HEK293 (cell line): ENCODE measurements at regions not wholly inside any gene's neighbourhood (a gene's known extent, or its start where the extent isn't known, plus 50 kb on each side); places are given as distances from the start of the nearest gene placed in this dataset.

Experiments used
- CTCF ChIA-PET: fragments of 350-600 bp; formaldehyde crosslinking; extraction: SDS; loops from one replicate; lab custom pipeline; 2021; ENCODE audit warnings: antibody characterized with exemption; lab: Yijun Ruan, JAX
- POLR2A ChIA-PET: fragments of 300-600 bp; formaldehyde crosslinking; extraction: SDS; loops from one replicate; lab custom pipeline; 2020; ENCODE audit warnings: antibody characterized with exemption, inconsistent platforms; lab: Yijun Ruan, JAX
- H3K27ac ChIP-seq: fragments of 200-500 bp; sonication (Bioruptor generic); 2 replicates; pipeline ENCODE4 v1.5.1; 2014; ENCODE audit warnings: low read depth, low read length, control low read depth, inconsistent platforms; ENCODE audit errors: extremely low read depth
- H3K36me3 ChIP-seq, 2 experiments: fragments of 200-500 bp in 1 of 2; sonication (Bioruptor generic) in 1 of 2; 1 replicate in 1 of 2; 2 replicates in 1 of 2; pipeline ENCODE4 v1.5.1; 2014 to 2017; ENCODE audit warnings: inconsistent platforms in 2 of 2, low read length in 2 of 2; ENCODE audit not compliant: control insufficient read depth in 2 of 2, insufficient read depth in 1 of 2
- H3K4me1 ChIP-seq: fragments of 200-500 bp; sonication (Bioruptor generic); 2 replicates; pipeline ENCODE4 v1.5.1; 2014; ENCODE audit warnings: mild to moderate bottlenecking, low read length, inconsistent platforms; ENCODE audit not compliant: control insufficient read depth, insufficient read depth
- H3K4me3 ChIP-seq: 2 replicates; pipeline ENCODE4 v1.5.1; 2011; ENCODE audit warnings: low read depth, mild to moderate bottlenecking, control low read depth, low read length, moderate library complexity
- H3K9me3 ChIP-seq: fragments of 200-500 bp; sonication (Bioruptor generic); 2 replicates; pipeline ENCODE4 v1.5.1; 2014; ENCODE audit warnings: low read depth, low read length, inconsistent platforms; ENCODE audit not compliant: control insufficient read depth, insufficient read depth
- ATF2 ChIP-seq: fragments of 450-650 bp; formaldehyde crosslinking; IDR thresholded peaks from 2 replicates; pipeline ENCODE4 v1.5.1; 2016; ENCODE audit warnings: missing biosample characterization, missing genetic modification characterization, low read depth
- KLF1 ChIP-seq: fragments of 450-650 bp; formaldehyde crosslinking; IDR thresholded peaks from 2 replicates; pipeline ENCODE4 v1.5.1; 2016; ENCODE audit warnings: missing biosample characterization, missing genetic modification characterization
- OVOL3 ChIP-seq: fragments of 450-650 bp; formaldehyde crosslinking; IDR thresholded peaks from 2 replicates; pipeline ENCODE4 v1.5.1; 2016; ENCODE audit warnings: missing biosample characterization, missing genetic modification characterization
- SCRT2 ChIP-seq: fragments of 450-650 bp; formaldehyde crosslinking; IDR thresholded peaks from 2 replicates; pipeline ENCODE4 v1.5.1; 2016; ENCODE audit warnings: missing biosample characterization, missing genetic modification characterization
- ZBTB10 ChIP-seq: fragments of 450-650 bp; formaldehyde crosslinking; IDR thresholded peaks from 2 replicates; pipeline ENCODE4 v1.5.1; 2016; ENCODE audit warnings: missing biosample characterization, missing genetic modification characterization
- ZBTB21 ChIP-seq: fragments of 450-650 bp; formaldehyde crosslinking; IDR thresholded peaks from 2 replicates; pipeline ENCODE4 v1.5.1; 2017; ENCODE audit warnings: missing biosample characterization, missing genetic modification characterization
- ZBTB6 ChIP-seq: fragments of 450-650 bp; formaldehyde crosslinking; IDR thresholded peaks from 2 replicates; pipeline ENCODE4 v1.5.1; 2017; ENCODE audit warnings: missing biosample characterization, missing genetic modification characterization
- ZBTB8A ChIP-seq: fragments of 450-650 bp; formaldehyde crosslinking; IDR thresholded peaks from 2 replicates; pipeline ENCODE4 v1.5.1; 2016; ENCODE audit warnings: missing biosample characterization, missing genetic modification characterization
- ZIC2 ChIP-seq: fragments of 450-650 bp; formaldehyde crosslinking; IDR thresholded peaks from 2 replicates; pipeline ENCODE4 v1.5.1; 2016; ENCODE audit warnings: missing biosample characterization, missing genetic modification characterization
- ZNF2 ChIP-seq: fragments of 450-650 bp; formaldehyde crosslinking; IDR thresholded peaks from 2 replicates; pipeline ENCODE4 v1.5.1; 2016; ENCODE audit warnings: missing biosample characterization, missing genetic modification characterization
- ZNF24 ChIP-seq: fragments of 450-650 bp; formaldehyde crosslinking; IDR thresholded peaks from 2 replicates; pipeline ENCODE4 v1.5.1; 2016; ENCODE audit warnings: missing biosample characterization, missing genetic modification characterization
- ZNF350 ChIP-seq: fragments of 450-650 bp; formaldehyde crosslinking; IDR thresholded peaks from 2 replicates; pipeline ENCODE4 v1.5.0; 2017; ENCODE audit warnings: missing biosample characterization, mild to moderate bottlenecking, missing genetic modification characterization
- ZNF354C ChIP-seq: fragments of 450-650 bp; formaldehyde crosslinking; IDR thresholded peaks from 2 replicates; pipeline ENCODE4 v1.5.1; 2016; ENCODE audit warnings: missing biosample characterization, missing genetic modification characterization, low read depth, borderline replicate concordance
- ZNF549 ChIP-seq: fragments of 450-650 bp; IDR thresholded peaks from 2 replicates; pipeline ENCODE4 v1.5.1; 2018; ENCODE audit warnings: missing biosample characterization, missing genetic modification characterization, mild to moderate bottlenecking, inconsistent platforms, moderate library complexity
- ZNF558 ChIP-seq: fragments of 450-650 bp; formaldehyde crosslinking; IDR thresholded peaks from 2 replicates; pipeline ENCODE4 v1.5.1; 2016; ENCODE audit warnings: missing biosample characterization, missing genetic modification characterization
- ZNF585B ChIP-seq: fragments of 450-650 bp; formaldehyde crosslinking; IDR thresholded peaks from 2 replicates; pipeline ENCODE4 v1.5.1; 2016; ENCODE audit warnings: missing biosample characterization, missing genetic modification characterization
- ZNF621 ChIP-seq: fragments of 450-650 bp; formaldehyde crosslinking; IDR thresholded peaks from 2 replicates; pipeline ENCODE4 v1.5.1; 2017; ENCODE audit warnings: missing biosample characterization, missing genetic modification characterization
- ZNF629 ChIP-seq: fragments of 450-650 bp; formaldehyde crosslinking; IDR thresholded peaks from 2 replicates; pipeline ENCODE4 v1.5.1; 2017; ENCODE audit warnings: missing biosample characterization, missing genetic modification characterization
- ZNF707 ChIP-seq: fragments of 450-650 bp; formaldehyde crosslinking; IDR thresholded peaks from 2 replicates; pipeline ENCODE4 v1.5.1; 2016; ENCODE audit warnings: missing biosample characterization, missing genetic modification characterization
- ZNF785 ChIP-seq: fragments of 450-650 bp; formaldehyde crosslinking; IDR thresholded peaks from 2 replicates; pipeline ENCODE4 v1.5.1; 2016; ENCODE audit warnings: missing biosample characterization, missing genetic modification characterization
- ZNF791 ChIP-seq: fragments of 450-650 bp; formaldehyde crosslinking; IDR thresholded peaks from 2 replicates; pipeline ENCODE4 v1.5.1; 2016; ENCODE audit warnings: missing biosample characterization, missing genetic modification characterization
- ZSCAN4 ChIP-seq: fragments of 450-650 bp; formaldehyde crosslinking; IDR thresholded peaks from 2 replicates; pipeline ENCODE4 v1.5.1; 2017; ENCODE audit warnings: missing biosample characterization, missing genetic modification characterization
- TF ChIP-seq, protein P1 (sequence below): fragments of 450-650 bp; formaldehyde crosslinking; IDR thresholded peaks from 2 replicates; pipeline ENCODE4 v1.5.1; 2016; ENCODE audit warnings: missing biosample characterization, missing genetic modification characterization

DNA sequence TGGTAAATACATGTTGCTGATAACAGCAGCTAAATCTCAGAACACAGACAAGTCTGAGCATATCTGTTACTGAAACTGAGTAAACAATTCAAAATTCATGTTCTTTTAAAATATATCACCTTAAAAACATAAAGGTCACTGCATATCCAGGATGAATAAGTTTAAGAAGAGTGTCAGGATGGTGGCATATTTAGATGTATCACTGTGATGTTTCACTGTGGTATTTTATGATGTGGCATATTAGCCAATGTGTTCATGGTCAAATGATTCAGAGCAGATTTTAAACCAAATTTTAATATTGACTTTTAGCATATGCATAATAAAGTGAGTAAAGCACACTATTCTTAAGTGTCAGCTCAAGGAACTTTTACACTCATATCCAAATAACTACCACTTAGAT, 346.4 kb upstream of the DPPA4 start:
- POLR2A ChIA-PET, result no interaction called here

DNA sequence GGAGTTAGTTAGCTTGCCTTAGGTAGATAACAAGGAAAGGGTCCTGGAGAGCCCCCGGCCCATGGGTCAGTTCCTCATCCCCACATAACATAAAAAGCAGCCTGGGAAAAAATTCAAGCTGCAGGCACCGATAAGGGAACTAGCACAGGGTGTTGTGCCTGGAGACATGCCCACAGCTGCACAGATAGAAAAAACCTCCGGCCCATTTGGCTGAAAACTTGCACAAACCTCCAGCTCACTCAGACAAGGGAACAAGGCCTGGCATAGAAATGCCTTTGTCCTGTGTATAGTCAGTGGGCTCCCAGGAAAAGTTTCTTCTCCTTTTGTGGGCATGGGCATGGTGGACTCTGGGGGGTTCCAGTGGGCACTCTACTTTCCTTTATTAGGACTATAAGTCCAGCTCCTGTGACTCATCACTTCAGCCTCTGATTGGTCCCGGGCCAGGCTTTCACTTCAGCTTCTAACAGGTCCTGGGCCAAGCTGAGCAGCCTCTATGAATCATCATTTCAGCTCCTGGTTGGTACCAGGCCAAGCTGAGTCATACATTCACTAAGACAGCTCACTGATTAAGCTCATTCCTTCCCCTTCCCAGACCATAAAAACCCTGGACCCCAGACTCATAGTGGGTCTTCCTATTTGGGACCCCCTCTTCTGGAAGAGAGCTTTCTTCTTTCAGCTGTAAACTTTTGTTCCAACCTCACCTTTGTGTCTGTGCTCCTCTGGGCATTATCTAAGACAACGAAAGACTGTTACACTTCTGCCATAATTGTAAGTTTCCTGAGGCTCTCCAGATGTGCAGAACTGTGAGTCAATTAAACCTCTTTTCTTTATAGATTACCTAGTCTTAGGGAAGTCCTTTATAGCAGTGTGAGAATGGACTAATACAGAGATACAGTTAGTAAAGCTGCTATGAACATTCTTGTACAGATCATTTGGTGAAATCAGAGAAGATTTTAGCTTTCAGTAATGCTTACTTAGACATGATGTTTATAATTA, 348.0 kb upstream of the DPPA4 start:
- no peaks in the 10 kb centered on the region for H3K4me1 ChIP-seq
- ChIA-PET CTCF (interaction anchor here (0.6 kb wide), 1 partner anchor 818 kb away, joined by 3 read pairs; no protein-coding TSS in a partner anchor), POLR2A (no interaction called here)
- H3K9me3 ChIP-seq, result no peaks in the 10 kb centered on the region
- TF ChIP-seq ZBTB8A (tag by site-specific recombination) (no peak), ZNF354C (tag by site-specific recombination) (no peak), ZIC2 (no peak), ZBTB21 (no peak), ZBTB6 (tag by site-specific recombination) (no peak), ZNF549 (tag by site-specific recombination) (no peak), SCRT2 (tag by site-specific recombination) (no peak)
- no peak overlapping the region for H3K4me3 ChIP-seq
- no peak overlapping the region for H3K27ac ChIP-seq
- no peaks in the 10 kb centered on the region for H3K36me3 ChIP-seq

More for the DNA sequence above, 346.4 kb upstream of the DPPA4 start:
- TF ChIP-seq ZNF2, result no peak
- Histone ChIP-seq H3K9me3 (no peaks in the 10 kb centered on the region), H3K4me3 (no peak overlapping the region), H3K36me3 (no peaks in the 10 kb centered on the region), H3K27ac (no peak overlapping the region), H3K4me1 (no peaks in the 10 kb centered on the region)
- CTCF ChIA-PET, result no interaction called here

GRCh38 chr3:109687626-109688025, 350.3 kb upstream of the DPPA4 start:
- Histone ChIP-seq H3K27ac (no peak overlapping the region), H3K4me1 (no peaks in the 10 kb centered on the region), H3K36me3 (no peaks in the 10 kb centered on the region), H3K4me3 (no peak overlapping the region), H3K9me3 (no peaks in the 10 kb centered on the region)
- ChIA-PET POLR2A (no interaction called here), CTCF (no interaction called here)
- no peak for TF ChIP-seq OVOL3
- no peak for TF ChIP-seq ZNF24
- TF ChIP-seq ZNF585B (tag by site-specific recombination), result no peak
- no peak for TF ChIP-seq ZNF350 (tag by site-specific recombination)
- TF ChIP-seq ZNF558 (tag by site-specific recombination), result no peak
- TF ChIP-seq ZSCAN4, result no peak
- TF ChIP-seq, protein P1, sequence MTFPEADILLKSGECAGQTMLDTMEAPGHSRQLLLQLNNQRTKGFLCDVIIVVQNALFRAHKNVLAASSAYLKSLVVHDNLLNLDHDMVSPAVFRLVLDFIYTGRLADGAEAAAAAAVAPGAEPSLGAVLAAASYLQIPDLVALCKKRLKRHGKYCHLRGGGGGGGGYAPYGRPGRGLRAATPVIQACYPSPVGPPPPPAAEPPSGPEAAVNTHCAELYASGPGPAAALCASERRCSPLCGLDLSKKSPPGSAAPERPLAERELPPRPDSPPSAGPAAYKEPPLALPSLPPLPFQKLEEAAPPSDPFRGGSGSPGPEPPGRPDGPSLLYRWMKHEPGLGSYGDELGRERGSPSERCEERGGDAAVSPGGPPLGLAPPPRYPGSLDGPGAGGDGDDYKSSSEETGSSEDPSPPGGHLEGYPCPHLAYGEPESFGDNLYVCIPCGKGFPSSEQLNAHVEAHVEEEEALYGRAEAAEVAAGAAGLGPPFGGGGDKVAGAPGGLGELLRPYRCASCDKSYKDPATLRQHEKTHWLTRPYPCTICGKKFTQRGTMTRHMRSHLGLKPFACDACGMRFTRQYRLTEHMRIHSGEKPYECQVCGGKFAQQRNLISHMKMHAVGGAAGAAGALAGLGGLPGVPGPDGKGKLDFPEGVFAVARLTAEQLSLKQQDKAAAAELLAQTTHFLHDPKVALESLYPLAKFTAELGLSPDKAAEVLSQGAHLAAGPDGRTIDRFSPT, result no peak
- no peak for TF ChIP-seq ZNF785 (tag by site-specific recombination)
- no peak for TF ChIP-seq ZNF621 (tag by site-specific recombination)
- no peak for TF ChIP-seq ZBTB10 (tag by site-specific recombination)
- no peak for TF ChIP-seq ZNF629 (tag by site-specific recombination)
- TF ChIP-seq ATF2, result no peak
- no peak for TF ChIP-seq ZNF707 (tag by site-specific recombination)
- TF ChIP-seq KLF1 (tag by site-specific recombination), result no peak
- TF ChIP-seq ZNF791 (tag by site-specific recombination), result no peak
